Neural progenitor cell (in vitro differentiated cells): ENCODE measurements at regions not wholly inside any gene's neighbourhood (a gene's known extent, or its start where the extent isn't known, plus 50 kb on each side); places are given as distances from the start of the nearest gene placed in this dataset.

Experiments used
- DNase-seq: peaks from one replicate; pipeline ENCODE4 v3.0.0-alpha.2; 2016; ENCODE audit warnings: low spot score
- H2AFZ ChIP-seq: fragments of 200-600 bp; sonication (generic); replicated peaks from 2 replicates; pipeline ENCODE4 v1.6.1; 2016; ENCODE audit warnings: antibody characterized with exemption
- H3F3A ChIP-seq: fragments of 200-600 bp; sonication (generic); 2 replicates; pipeline ENCODE4 v1.6.1; 2016; ENCODE audit warnings: antibody characterized with exemption, low read depth
- H3K27ac ChIP-seq: fragments of 200-600 bp; sonication (generic); 2 replicates; pipeline ENCODE4 v1.5.1; 2016; ENCODE audit warnings: mild to moderate bottlenecking
- H3K27me3 ChIP-seq: fragments of 200-600 bp; sonication (generic); 2 replicates; pipeline ENCODE4 v1.6.1; 2016; ENCODE audit warnings: mild to moderate bottlenecking, moderate library complexity
- H3K36me3 ChIP-seq: fragments of 200-600 bp; sonication (generic); 2 replicates; pipeline ENCODE4 v1.5.1; 2016
- H3K4me1 ChIP-seq: fragments of 200-600 bp; sonication (generic); 2 replicates; pipeline ENCODE4 v1.6.1; 2016; ENCODE audit warnings: mixed run types
- H3K4me2 ChIP-seq: fragments of 200-600 bp; sonication (generic); 2 replicates; pipeline ENCODE4 v1.6.1; 2016
- H3K4me3 ChIP-seq: fragments of 200-600 bp; sonication (generic); 2 replicates; pipeline ENCODE4 v1.5.1; 2016
- H3K79me2 ChIP-seq: fragments of 200-600 bp; sonication (generic); 2 replicates; pipeline ENCODE4 v1.6.1; 2016; ENCODE audit warnings: low read depth
- H3K9ac ChIP-seq: fragments of 200-600 bp; sonication (generic); 2 replicates; pipeline ENCODE4 v1.6.1; 2016
- H3K9me3 ChIP-seq: fragments of 200-600 bp; sonication (generic); 2 replicates; pipeline ENCODE4 v1.5.1; 2016; ENCODE audit warnings: low read depth
- H4K20me1 ChIP-seq: fragments of 200-600 bp; sonication (generic); 2 replicates; pipeline ENCODE4 v1.6.1; 2016; ENCODE audit warnings: low read depth
- H3K27ac Mint-ChIP-seq: 3 replicates; pipeline ENCODE4 v1.8.0; 2021; ENCODE audit warnings: mixed read lengths
- H3K27me3 Mint-ChIP-seq: 2 replicates; pipeline ENCODE4 v1.8.0; 2022; ENCODE audit warnings: low read depth, mild to moderate bottlenecking, inconsistent platforms, moderate library complexity, mixed read lengths; ENCODE audit not compliant: insufficient read depth
- H3K36me3 Mint-ChIP-seq: 3 replicates; pipeline ENCODE4 v1.8.0; 2021; ENCODE audit warnings: mixed read lengths
- H3K4me1 Mint-ChIP-seq: 3 replicates; pipeline ENCODE4 v1.8.0; 2021; ENCODE audit warnings: mixed read lengths
- H3K4me3 Mint-ChIP-seq: 3 replicates; pipeline ENCODE4 v1.8.0; 2021; ENCODE audit warnings: mild to moderate bottlenecking, moderate library complexity, mixed read lengths
- H3K9me3 Mint-ChIP-seq: 3 replicates; pipeline ENCODE4 v1.8.0; 2020; ENCODE audit warnings: mixed read lengths
- EZH2 ChIP-seq: fragments of 200-600 bp; sonication (generic); IDR thresholded peaks from 2 replicates; pipeline ENCODE4 v1.6.1; 2017; ENCODE audit warnings: antibody characterized with exemption, mild to moderate bottlenecking, moderate library complexity
- EZH2phosphoT487 ChIP-seq: fragments of 200-600 bp; sonication (generic); IDR thresholded peaks from 2 replicates; pipeline ENCODE4 v1.6.1; 2017; ENCODE audit warnings: antibody characterized with exemption
- TF ChIP-seq, protein P1 (sequence below): fragments of 200-600 bp; sonication (generic); IDR thresholded peaks from 2 replicates; pipeline ENCODE4 v1.5.1; 2017; ENCODE audit warnings: antibody characterized with exemption, mild to moderate bottlenecking

DNA sequence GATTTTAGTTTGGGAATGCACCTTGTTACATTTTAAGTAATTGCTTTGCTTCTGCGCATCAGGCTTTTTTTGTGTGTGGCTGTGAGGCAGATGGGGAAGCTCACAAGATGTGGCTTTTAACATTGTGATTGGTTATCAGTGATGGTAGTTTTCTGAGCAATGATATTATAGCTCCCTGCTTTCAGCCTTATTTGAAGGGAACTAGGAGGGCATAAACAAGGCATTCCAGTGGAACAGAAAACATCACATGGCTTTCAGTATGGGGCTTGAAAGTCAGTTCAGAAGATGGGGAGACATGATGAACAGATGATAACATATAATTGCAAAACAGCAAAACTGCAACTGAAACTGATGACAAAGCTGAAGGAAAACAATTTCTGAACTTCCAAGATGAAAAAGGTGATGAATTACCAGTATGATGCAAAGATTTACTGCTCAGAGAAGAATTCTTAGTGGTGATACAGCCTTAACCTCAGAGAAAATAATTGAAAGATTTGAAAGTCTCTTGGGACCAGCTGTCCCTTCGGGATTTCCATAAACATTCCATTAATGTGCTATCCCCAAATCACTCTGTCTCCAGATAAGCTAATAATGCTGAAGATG is 439.7 kb downstream of the RND3 start:
- Histone ChIP-seq H3K27ac (no peak overlapping the region), H4K20me1 (no peaks in the 10 kb centered on the region), H3K79me2 (no peaks in the 10 kb centered on the region), H3F3A (no peaks in the 10 kb centered on the region), H3K36me3 (no peaks in the 10 kb centered on the region), H3K4me3 (no peak overlapping the region), H3K4me1 (peaks cover 11% of the 10 kb centered on the region), H3K9ac (no peak overlapping the region), H3K27me3 (no peaks in the 10 kb centered on the region), H3K9me3 (no peaks in the 10 kb centered on the region), H3K4me2 (no peak overlapping the region), H2AFZ (peak overlapping the region; percentile 5)
- H3K36me3 Mint-ChIP-seq, result no peaks in the 10 kb centered on the region
- H3K4me1 Mint-ChIP-seq, result peaks cover 12% of the 10 kb centered on the region
- H3K9me3 Mint-ChIP-seq, result no peaks in the 10 kb centered on the region
- no peaks in the 10 kb centered on the region for H3K27me3 Mint-ChIP-seq
- no peak for DNase-seq
- TF ChIP-seq EZH2 (no peak), EZH2phosphoT487 (no peak)
- TF ChIP-seq, protein P1, sequence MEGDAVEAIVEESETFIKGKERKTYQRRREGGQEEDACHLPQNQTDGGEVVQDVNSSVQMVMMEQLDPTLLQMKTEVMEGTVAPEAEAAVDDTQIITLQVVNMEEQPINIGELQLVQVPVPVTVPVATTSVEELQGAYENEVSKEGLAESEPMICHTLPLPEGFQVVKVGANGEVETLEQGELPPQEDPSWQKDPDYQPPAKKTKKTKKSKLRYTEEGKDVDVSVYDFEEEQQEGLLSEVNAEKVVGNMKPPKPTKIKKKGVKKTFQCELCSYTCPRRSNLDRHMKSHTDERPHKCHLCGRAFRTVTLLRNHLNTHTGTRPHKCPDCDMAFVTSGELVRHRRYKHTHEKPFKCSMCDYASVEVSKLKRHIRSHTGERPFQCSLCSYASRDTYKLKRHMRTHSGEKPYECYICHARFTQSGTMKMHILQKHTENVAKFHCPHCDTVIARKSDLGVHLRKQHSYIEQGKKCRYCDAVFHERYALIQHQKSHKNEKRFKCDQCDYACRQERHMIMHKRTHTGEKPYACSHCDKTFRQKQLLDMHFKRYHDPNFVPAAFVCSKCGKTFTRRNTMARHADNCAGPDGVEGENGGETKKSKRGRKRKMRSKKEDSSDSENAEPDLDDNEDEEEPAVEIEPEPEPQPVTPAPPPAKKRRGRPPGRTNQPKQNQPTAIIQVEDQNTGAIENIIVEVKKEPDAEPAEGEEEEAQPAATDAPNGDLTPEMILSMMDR, result no peak
- H3K4me3 Mint-ChIP-seq, result no peak overlapping the region
- no peak overlapping the region for H3K27ac Mint-ChIP-seq

DNA sequence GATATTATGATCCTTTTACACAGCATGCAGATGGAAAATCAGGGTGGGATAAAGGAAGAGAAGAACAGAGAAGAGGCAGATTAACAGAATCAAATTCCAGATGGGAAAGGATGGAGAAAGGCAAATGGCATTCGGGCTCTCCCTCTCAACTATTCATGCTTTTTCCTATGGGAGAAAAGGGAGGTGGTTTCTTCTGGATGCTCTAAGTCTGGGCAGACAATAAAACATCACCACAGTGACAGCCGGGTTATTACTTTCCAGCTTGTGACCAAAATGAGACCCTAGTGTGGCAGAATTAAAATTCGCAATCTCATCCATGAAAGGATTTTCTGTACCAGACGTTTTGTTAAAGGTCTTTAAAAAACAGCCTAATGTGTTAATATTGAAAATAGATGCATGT is 440.7 kb downstream of the RND3 start:
- H3K36me3 Mint-ChIP-seq, result no peaks in the 10 kb centered on the region
- no peak overlapping the region for H3K27ac Mint-ChIP-seq
- Histone ChIP-seq H3K27ac (no peak overlapping the region), H3K9me3 (no peaks in the 10 kb centered on the region), H3K4me1 (peaks cover 11% of the 10 kb centered on the region), H3F3A (no peaks in the 10 kb centered on the region), H2AFZ (peak overlapping the region; percentile 26), H3K9ac (no peak overlapping the region), H3K4me3 (no peak overlapping the region), H3K36me3 (no peaks in the 10 kb centered on the region), H4K20me1 (no peaks in the 10 kb centered on the region), H3K4me2 (peak overlapping the region; percentile 3), H3K79me2 (no peaks in the 10 kb centered on the region), H3K27me3 (no peaks in the 10 kb centered on the region)
- no peak overlapping the region for H3K4me3 Mint-ChIP-seq
- no peak for DNase-seq
- H3K4me1 Mint-ChIP-seq, result peaks cover 13% of the 10 kb centered on the region
- no peaks in the 10 kb centered on the region for H3K9me3 Mint-ChIP-seq
- TF ChIP-seq EZH2phosphoT487 (no peak), EZH2 (no peak)
- TF ChIP-seq, protein P1, result no peak
- H3K27me3 Mint-ChIP-seq, result no peaks in the 10 kb centered on the region

DNA sequence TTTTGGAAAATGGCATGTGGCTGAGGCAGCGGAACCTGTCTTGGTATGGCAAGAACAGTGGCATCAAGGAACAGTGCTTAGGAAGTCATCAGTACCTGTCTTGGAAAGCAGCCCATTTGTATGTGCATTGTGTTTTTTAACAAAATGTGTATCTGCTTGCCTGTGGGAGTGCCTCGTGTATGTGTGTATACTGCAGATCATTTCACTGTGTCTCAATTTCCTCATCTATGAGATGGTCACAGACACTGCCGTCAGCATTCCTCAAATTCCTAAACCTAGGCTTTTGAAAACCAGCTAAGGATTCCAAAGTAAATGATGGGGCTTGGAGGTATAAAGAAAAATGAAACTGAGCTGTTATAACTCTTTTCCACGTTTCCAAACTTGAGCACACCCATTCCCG is 441.3 kb downstream of the RND3 start:
- TF ChIP-seq, protein P1, result no peak
- TF ChIP-seq EZH2 (no peak), EZH2phosphoT487 (no peak)
- peaks cover 16% of the 10 kb centered on the region for H3K4me1 Mint-ChIP-seq
- no peak overlapping the region for H3K4me3 Mint-ChIP-seq
- no peak overlapping the region for H3K9ac ChIP-seq
- H3K9me3 ChIP-seq, result no peaks in the 10 kb centered on the region
- H3K4me2 ChIP-seq, result peak overlapping the region; percentile 3
- no peaks in the 10 kb centered on the region for H3K36me3 Mint-ChIP-seq
- no peaks in the 10 kb centered on the region for H4K20me1 ChIP-seq
- no peaks in the 10 kb centered on the region for H3K27me3 Mint-ChIP-seq
- no peak overlapping the region for H2AFZ ChIP-seq
- no peak for DNase-seq
- H3K4me1 ChIP-seq, result peaks cover 11% of the 10 kb centered on the region
- no peaks in the 10 kb centered on the region for H3F3A ChIP-seq
- no peaks in the 10 kb centered on the region for H3K27me3 ChIP-seq
- no peaks in the 10 kb centered on the region for H3K9me3 Mint-ChIP-seq
- no peak overlapping the region for H3K27ac ChIP-seq
- H3K27ac Mint-ChIP-seq, result no peak overlapping the region
- no peak overlapping the region for H3K4me3 ChIP-seq
- no peaks in the 10 kb centered on the region for H3K36me3 ChIP-seq
- no peaks in the 10 kb centered on the region for H3K79me2 ChIP-seq
